Esophagus mucosa (tissue), 1 donor: ENCODE measurements at regions not wholly inside any gene's neighbourhood (a gene's known extent, or its start where the extent isn't known, plus 50 kb on each side); places are given as distances from the start of the nearest gene placed in this dataset.

Experiments used
- ATAC-seq: fragments of 200-7000 bp; cut with Tn5 transposase; one replicate; pipeline ENCODE4 v1.9.1; 2020
- donor health status: DM: yes; HTN: yes; CAD: no.

GRCh38 chr6:23174781-23175361, 605.5 kb downstream of the HDGFL1 start:
- peak; percentile 29 for ATAC-seq

- ATAC-seq: no peak
Measured at GRCh38 chr6:23175391-23175790, 606.0 kb downstream of the HDGFL1 start.

- ATAC-seq: no peak
Measured at GRCh38 chr6:23176471-23176870, 607.1 kb downstream of the HDGFL1 start.

GRCh38 chr6:23176883-23177282, 607.5 kb downstream of the HDGFL1 start:
- ATAC-seq: no peak

- no peak for ATAC-seq
Measured at GRCh38 chr6:23177806-23178205, 608.4 kb downstream of the HDGFL1 start.

GRCh38 chr6:23179994-23180393, 610.6 kb downstream of the HDGFL1 start:
- no peak for ATAC-seq

GRCh38 chr6:23180504-23181293, 611.3 kb downstream of the HDGFL1 start:
- no peak for ATAC-seq

GRCh38 chr6:23181356-23182110, 612.2 kb downstream of the HDGFL1 start:
- ATAC-seq: no peak

GRCh38 chr6:23183846-23184245, 614.5 kb downstream of the HDGFL1 start:
- no peak for ATAC-seq

- ATAC-seq: no peak
Measured at GRCh38 chr6:23184351-23184750, 615.0 kb downstream of the HDGFL1 start.

- no peak for ATAC-seq
Measured at GRCh38 chr6:23195487-23195886, 626.1 kb downstream of the HDGFL1 start.

GRCh38 chr6:23199541-23199940, 630.2 kb downstream of the HDGFL1 start:
- no peak for ATAC-seq

GRCh38 chr6:23200946-23201345, 631.6 kb downstream of the HDGFL1 start:
- no peak for ATAC-seq

GRCh38 chr6:23202207-23202606, 632.8 kb downstream of the HDGFL1 start:
- no peak for ATAC-seq

GRCh38 chr6:23212398-23212797, 643.0 kb downstream of the HDGFL1 start:
- ATAC-seq: no peak

GRCh38 chr6:23213193-23213592, 643.8 kb downstream of the HDGFL1 start:
- no peak for ATAC-seq

- peak; percentile 28 for ATAC-seq
Measured at GRCh38 chr6:23213651-23214050, 644.3 kb downstream of the HDGFL1 start.

GRCh38 chr6:23218751-23219150, 649.4 kb downstream of the HDGFL1 start:
- no peak for ATAC-seq

GRCh38 chr6:23222724-23223123, 653.4 kb downstream of the HDGFL1 start:
- ATAC-seq: no peak

- no peak for ATAC-seq
Measured at GRCh38 chr6:23224540-23224939, 655.2 kb downstream of the HDGFL1 start.

- no peak for ATAC-seq
Measured at GRCh38 chr6:23228439-23229024, 659.2 kb downstream of the HDGFL1 start.

GRCh38 chr6:23243854-23244253, 674.5 kb downstream of the HDGFL1 start:
- no peak for ATAC-seq

GRCh38 chr6:23244300-23244699, 674.9 kb downstream of the HDGFL1 start:
- no peak for ATAC-seq
